OCI-LY7 (cell line): ENCODE measurements at regions not wholly inside any gene's neighbourhood (a gene's known extent, or its start where the extent isn't known, plus 50 kb on each side); places are given as distances from the start of the nearest gene placed in this dataset.

Experiments used
- BruUV-seq: library from RNA; stranded (reverse); fragments of 400-500 nt; replicated peaks from 2 replicates; lab custom pipeline; 2021; lab: Mats Ljungman, UMichigan
- CTCF ChIA-PET: fragments of 300-600 bp; sonication (Branson Sonifier 250); formaldehyde crosslinking; loops from one replicate; lab custom pipeline; 2022; ENCODE audit warnings: antibody characterized with exemption; ENCODE audit not compliant: unreplicated experiment; lab: Charles Lee
- POLR2A ChIA-PET: fragments of 300-600 bp; sonication (Branson Sonifier 250); formaldehyde crosslinking; loops from one replicate; lab custom pipeline; 2022; ENCODE audit warnings: antibody characterized with exemption; lab: Charles Lee
- DNase-seq: peaks from one replicate; pipeline ENCODE4 v3.0.0-alpha.2; 2015; ENCODE audit warnings: low spot score
- H2AFZ ChIP-seq: fragments of 200-600 bp; sonication (generic), shearing (Covaris generic); 2 replicates; pipeline ENCODE4 v1.6.1; 2014; ENCODE audit warnings: mild to moderate bottlenecking, antibody characterized with exemption, low read length, moderate library complexity
- H3K27ac ChIP-seq: fragments of 200-600 bp; sonication (generic); 2 replicates; pipeline ENCODE4 v1.5.1; 2014; ENCODE audit warnings: mixed run types, low read depth, mild to moderate bottlenecking, moderate library complexity, low read length, inconsistent platforms; ENCODE audit not compliant: poor library complexity, severe bottlenecking
- H3K36me3 ChIP-seq: fragments of 200-600 bp; sonication (generic); 2 replicates; pipeline ENCODE4 v1.6.1; 2014; ENCODE audit warnings: mild to moderate bottlenecking, antibody characterized with exemption, low read length, moderate library complexity, mixed read lengths; ENCODE audit not compliant: insufficient read depth
- H3K4me1 ChIP-seq: fragments of 200-600 bp; sonication (generic); 2 replicates; pipeline ENCODE4 v1.5.1; 2014; ENCODE audit warnings: mild to moderate bottlenecking, low read length; ENCODE audit not compliant: insufficient read depth, poor library complexity, severe bottlenecking
- H3K4me2 ChIP-seq: fragments of 200-600 bp; sonication (generic); 2 replicates; pipeline ENCODE4 v1.6.1; 2014; ENCODE audit warnings: mild to moderate bottlenecking, low read length
- H3K4me3 ChIP-seq: fragments of 200-600 bp; sonication (generic); 2 replicates; pipeline ENCODE4 v1.5.1; 2014; ENCODE audit warnings: mild to moderate bottlenecking, low read depth, low read length; ENCODE audit not compliant: poor library complexity, severe bottlenecking
- H3K79me2 ChIP-seq: fragments of 200-600 bp; sonication (generic); 2 replicates; pipeline ENCODE4 v1.6.1; 2016; ENCODE audit warnings: low read depth, mild to moderate bottlenecking, low read length, moderate library complexity, mixed read lengths; ENCODE audit not compliant: insufficient read depth
- H3K9me2 ChIP-seq: fragments of 200-600 bp; sonication (generic); 2 replicates; pipeline ENCODE4 v1.6.1; 2016; ENCODE audit warnings: mild to moderate bottlenecking, low read length, mixed read lengths; ENCODE audit not compliant: insufficient read depth
- H3K9me3 ChIP-seq: fragments of 200-600 bp; sonication (generic); 2 replicates; pipeline ENCODE4 v1.6.1; 2014; ENCODE audit warnings: mild to moderate bottlenecking, mixed run types, low read length, mixed read lengths
- H4K20me1 ChIP-seq: fragments of 200-600 bp; sonication (generic); 2 replicates; pipeline ENCODE4 v1.6.1; 2014; ENCODE audit warnings: mild to moderate bottlenecking, antibody characterized with exemption, low read length, moderate library complexity, mixed read lengths; ENCODE audit not compliant: insufficient read depth
- CTCF ChIP-seq: fragments of 200-600 bp; sonication (generic); conservative IDR thresholded peaks from 2 replicates; pipeline ENCODE4 v1.5.1; 2014; ENCODE audit warnings: mild to moderate bottlenecking, antibody characterized with exemption, low read length, moderate library complexity, mixed read lengths
- EZH2phosphoT487 ChIP-seq: fragments of 200-600 bp; sonication (generic); IDR thresholded peaks from 2 replicates; pipeline ENCODE4 v1.6.1; 2018; ENCODE audit warnings: low read depth, borderline replicate concordance, mild to moderate bottlenecking, mixed run types, antibody characterized with exemption, low read length, moderate library complexity, mixed read lengths
- intact Hi-C: fragments of 100-400 bp; cut with micrococcal nuclease; formaldehyde crosslinking; loops from one replicate; pipeline ENCODE4 v1.10.0; 2022; ENCODE audit not compliant: unreplicated experiment

GRCh38 chr6:130558131-130558530 is 192.3 kb downstream of the TMEM200A start:
- Histone ChIP-seq H3K36me3 (no peaks in the 10 kb centered on the region), H3K27ac (no peak overlapping the region), H3K4me1 (no peaks in the 10 kb centered on the region), H3K4me3 (no peak overlapping the region), H3K9me2 (no peaks in the 10 kb centered on the region), H3K4me2 (no peak overlapping the region), H3K9me3 (no peaks in the 10 kb centered on the region), H3K79me2 (no peaks in the 10 kb centered on the region), H4K20me1 (no peaks in the 10 kb centered on the region), H2AFZ (no peak overlapping the region; the same call in 1 of the 2 replicates)
- DNase-seq, result no peak
- BruUV-seq, result no TSS peak
- ChIA-PET CTCF (no interaction called here), POLR2A (interaction anchor here (1.2 kb wide), 1 partner anchor 18 kb away, joined by 5 read pairs; no protein-coding TSS in a partner anchor)
- intact Hi-C loops, result no loop called here
- TF ChIP-seq CTCF (no peak), EZH2phosphoT487 (no peak)

DNA sequence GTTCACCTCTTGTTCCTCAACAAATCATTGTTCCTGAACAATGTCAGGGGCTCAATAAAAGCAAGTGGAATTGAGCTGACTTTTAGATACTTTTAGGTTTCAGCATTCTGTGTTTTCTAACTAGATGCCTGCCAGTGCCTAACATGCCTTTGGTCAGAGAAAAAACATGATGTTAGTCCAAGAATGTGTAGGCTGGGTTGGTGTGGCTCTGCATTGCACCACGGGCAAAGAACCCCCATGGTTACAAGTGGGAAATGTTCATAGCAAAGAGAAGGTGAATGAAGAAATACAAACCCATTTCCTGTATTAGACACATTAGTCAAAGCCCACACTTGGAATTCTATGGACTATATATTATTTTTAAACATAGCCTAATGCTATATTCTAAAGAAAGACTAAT is 193.3 kb downstream of the TMEM200A start:
- H3K79me2 ChIP-seq, result no peaks in the 10 kb centered on the region
- intact Hi-C loops, result no loop called here
- no TSS peak for BruUV-seq

More for the DNA sequence above, 193.3 kb downstream of the TMEM200A start:
- DNase-seq, result no peak
- Histone ChIP-seq H3K9me2 (no peaks in the 10 kb centered on the region), H3K4me3 (no peak overlapping the region), H3K27ac (no peak overlapping the region), H3K4me1 (no peaks in the 10 kb centered on the region), H4K20me1 (no peaks in the 10 kb centered on the region), H3K9me3 (no peaks in the 10 kb centered on the region), H3K4me2 (no peak overlapping the region), H2AFZ (no peak overlapping the region), H3K36me3 (no peaks in the 10 kb centered on the region)
- no peak for TF ChIP-seq CTCF
- TF ChIP-seq EZH2phosphoT487, result no peak
- CTCF ChIA-PET, result no interaction called here
- POLR2A ChIA-PET, result no interaction called here
